GM15510 (cell line): ENCODE measurements at regions not wholly inside any gene's neighbourhood (a gene's known extent, or its start where the extent isn't known, plus 50 kb on each side); places are given as distances from the start of the nearest gene placed in this dataset.

Source experiments
- POLR2A ChIP-seq: IDR thresholded peaks from 3 replicates; pipeline ENCODE4 v1.6.1; 2011; ENCODE audit warnings: borderline replicate concordance; ENCODE audit not compliant: insufficient read length; ENCODE audit errors: extremely low read depth

DNA sequence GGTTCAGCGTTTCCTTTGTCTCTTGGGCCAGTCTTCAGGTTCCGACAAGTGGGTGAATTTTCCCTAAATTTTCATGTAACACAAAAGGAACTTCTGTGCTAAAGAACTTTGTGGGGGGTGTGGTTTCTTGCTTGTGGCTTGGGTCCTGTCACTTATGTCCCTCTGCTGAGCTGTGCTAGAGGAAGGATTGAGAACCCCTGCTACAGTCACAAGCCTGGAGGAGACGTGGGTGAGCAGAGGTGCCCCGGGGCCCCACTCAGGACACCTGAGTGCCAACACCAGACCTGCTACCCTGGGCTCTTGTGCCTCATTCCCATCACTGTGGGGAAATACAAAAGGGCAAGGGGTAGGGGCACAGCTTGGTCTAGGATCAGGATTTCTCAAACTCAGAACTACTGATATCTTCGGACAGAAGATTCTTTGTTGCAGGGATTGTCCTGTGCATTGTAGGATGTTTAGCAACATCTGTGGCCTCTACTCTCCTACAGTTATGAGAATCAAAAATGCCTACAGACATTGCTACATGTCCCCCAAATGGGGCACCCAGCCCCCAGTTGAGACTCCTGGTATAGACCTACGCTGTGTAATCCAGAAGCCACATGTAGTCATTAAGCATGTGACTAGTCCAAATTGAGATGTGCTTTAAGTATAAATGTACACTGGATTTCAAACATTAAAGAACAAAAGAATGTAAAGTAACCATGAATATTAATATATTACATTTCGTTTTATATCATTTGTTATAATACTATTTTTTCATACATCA is 128.7 kb downstream of the LY86 start:
- no peak for TF ChIP-seq POLR2A

DNA sequence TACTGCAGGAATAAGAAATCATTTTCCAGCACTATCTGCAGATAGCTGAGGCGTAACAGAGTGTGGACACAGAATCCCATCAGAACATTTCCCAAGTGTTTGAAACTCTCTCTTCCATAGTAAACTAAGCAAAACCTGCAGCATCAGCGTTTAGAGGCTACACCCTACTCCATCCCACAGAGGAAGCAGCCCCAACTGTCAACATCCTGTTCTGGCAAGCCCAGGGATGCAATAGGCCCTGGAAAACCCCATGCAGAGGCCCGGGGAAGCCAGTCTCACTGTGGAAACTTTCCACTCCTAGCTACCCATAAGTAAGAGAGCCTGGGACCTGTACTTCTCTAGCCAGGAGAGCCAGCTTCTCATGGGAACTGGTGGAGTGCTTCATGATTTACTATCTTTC is 129.4 kb downstream of the LY86 start:
- TF ChIP-seq POLR2A = no peak

DNA sequence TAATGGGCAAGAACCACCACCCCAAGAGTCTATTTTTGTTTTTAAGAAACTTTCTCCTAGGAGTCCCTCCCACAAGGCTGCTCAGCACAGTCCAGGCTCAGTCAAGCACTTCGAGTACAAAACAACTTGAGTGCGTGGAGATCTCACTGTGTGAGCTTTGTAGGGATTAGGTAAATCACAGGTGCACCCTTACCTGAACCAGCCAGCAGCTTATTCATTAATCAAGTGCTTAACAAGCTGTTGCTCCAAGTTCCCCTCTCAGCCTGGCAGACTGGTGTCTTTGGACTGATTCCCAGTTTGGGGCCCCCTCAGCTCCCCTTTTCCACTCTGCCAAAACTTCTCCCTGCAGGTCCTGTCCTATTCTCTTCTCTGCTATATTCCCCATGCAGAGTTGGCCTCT is 133.1 kb downstream of the LY86 start:
- TF ChIP-seq POLR2A = no peak

DNA sequence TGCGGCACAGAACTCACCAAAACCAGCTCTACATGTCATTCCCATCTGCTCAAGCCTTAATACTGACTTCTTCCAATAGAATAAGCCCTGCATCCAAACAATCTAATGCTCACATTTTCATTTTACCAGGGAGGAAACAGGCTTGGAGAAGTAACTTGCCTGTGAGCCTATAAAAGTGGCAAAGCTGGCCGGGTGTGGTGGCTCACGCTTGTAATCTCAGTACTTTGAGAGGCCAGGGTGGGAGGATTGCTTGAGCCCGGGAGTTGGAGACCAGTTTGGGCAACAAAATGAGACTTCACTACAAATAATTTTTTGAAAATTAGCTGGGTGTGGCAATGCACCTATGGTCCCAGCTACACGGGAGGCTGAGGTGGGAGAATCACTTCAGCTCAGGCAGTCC is 133.7 kb downstream of the LY86 start:
- no peak for TF ChIP-seq POLR2A

DNA sequence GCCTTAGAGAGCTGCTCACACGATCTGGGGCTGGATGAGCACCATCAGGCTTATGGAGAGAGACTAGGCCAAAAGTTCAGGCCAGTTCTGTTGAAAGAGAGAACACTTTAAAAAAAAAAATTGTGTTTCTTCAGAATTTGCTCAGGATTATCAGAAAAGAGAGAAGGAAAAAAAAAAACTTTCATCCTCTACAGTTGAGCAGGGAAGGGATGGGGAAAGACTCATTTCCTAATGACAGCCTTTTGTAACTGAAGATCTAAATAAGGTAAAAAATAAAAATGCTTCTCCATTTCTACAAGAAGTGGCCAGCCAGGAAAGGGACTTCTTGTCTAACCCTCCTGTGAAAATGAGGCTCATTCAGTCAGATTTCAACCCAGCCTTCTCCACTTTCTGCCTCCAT is 134.8 kb downstream of the LY86 start:
- TF ChIP-seq POLR2A = no peak

DNA sequence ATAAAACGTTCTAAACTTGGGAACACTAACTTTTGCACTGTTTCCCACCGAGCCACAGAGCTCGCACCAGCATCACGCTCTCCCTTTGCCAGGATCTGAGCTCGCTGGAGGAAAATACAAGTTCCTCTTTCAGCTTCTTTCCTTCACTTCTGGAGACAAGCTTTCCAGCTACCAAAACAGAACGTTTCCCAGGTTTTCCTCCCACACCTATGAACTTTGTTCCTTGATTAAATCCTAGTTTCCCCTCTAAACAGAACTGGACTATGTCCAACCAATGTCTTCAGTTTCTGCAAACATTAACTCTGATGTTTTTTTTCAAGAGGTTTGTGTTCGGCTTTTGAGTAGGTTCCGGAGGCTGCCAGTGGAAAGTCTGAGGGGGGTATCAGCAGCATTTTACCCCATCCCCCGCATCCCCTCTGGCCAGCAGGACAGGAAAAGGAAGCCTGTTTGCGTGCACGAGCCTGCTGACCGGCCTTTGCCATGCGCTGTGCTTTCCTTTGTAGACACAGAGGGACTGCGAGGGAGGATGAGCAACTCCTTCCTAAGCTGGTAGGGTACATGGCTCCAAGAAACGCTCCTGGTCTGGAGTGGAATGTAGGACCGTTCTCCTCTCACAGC is 135.5 kb downstream of the LY86 start:
- TF ChIP-seq POLR2A = no peak

DNA sequence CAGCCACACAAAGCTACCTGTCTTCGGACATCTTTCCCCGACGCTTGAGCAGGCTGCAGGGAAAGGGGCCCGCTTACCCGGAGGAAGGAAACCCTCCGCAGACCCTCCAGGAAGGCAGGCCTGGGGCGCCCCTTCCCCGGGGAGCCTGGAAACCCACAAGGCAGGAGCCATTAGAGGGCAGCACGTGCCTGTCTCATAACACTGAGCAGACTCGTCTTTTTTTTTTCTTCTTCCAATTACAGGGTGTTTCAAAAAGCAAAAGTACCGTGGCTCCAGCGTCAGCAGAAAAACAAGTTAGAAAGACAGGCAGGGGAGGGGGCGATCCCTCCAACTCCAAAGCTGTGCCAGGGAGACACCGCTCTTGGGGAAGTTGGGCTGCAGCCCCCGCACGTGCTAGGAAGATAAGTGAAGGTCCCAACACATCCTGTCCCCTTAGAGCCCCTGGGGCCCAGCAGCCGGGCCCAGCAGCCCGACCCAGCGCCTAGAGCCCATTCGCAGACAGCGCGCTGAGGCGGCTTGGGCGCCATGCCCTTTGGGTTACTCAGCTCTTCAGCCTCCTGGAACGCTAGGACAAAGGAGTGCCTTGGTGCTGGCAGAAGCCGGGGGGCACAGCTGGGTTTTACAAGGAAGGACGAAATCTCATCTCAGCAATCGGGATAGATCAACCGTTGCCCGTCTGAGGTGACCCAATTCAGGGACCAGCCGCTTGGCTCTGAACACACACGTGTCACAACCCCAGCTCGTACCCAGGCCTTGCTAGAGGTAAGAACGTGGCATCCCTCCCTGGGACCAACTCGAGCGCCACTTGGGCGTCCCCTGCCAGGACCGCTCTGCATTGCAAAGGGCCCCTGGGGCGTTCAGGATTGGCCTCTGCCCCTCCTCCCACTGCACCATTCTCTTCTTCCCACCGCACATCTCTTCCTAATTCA is 136.3 kb downstream of the LY86 start:
- no peak for TF ChIP-seq POLR2A

DNA sequence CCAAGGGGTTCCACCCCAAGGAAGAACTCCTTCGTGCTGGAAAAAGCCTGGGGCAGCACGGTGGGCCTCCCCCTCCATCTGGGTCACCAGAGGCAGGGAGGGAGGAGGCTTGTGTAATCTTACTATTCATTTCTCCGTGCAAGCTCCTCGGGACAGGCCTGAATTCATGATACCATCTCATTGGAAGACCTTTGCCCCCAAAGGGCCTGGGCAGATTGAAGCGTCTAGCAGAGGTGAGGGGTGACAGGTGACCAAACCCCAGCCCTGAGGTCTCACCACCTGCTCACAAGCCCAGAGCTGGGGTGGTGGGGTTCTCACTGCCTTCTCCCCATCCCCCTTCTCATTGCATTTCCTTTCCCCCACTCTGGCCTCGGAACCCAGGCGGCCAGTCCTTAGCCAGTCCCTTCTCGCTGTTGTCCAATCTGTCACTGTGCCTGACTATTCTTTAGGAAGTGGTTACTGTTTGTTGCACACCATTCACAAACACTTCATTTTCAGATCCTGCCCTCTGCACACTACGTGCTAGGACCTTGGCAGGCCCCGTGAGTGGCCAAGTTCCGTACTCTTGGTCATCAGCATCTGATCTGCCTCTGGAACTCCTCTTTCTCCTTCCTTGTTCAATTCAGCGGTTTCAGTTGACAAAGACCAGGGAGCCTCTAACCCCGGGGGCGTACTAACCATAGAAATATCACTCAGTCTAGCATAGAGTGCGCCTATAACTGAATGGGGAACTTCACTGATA is 137.1 kb downstream of the LY86 start:
- TF ChIP-seq POLR2A = no peak

DNA sequence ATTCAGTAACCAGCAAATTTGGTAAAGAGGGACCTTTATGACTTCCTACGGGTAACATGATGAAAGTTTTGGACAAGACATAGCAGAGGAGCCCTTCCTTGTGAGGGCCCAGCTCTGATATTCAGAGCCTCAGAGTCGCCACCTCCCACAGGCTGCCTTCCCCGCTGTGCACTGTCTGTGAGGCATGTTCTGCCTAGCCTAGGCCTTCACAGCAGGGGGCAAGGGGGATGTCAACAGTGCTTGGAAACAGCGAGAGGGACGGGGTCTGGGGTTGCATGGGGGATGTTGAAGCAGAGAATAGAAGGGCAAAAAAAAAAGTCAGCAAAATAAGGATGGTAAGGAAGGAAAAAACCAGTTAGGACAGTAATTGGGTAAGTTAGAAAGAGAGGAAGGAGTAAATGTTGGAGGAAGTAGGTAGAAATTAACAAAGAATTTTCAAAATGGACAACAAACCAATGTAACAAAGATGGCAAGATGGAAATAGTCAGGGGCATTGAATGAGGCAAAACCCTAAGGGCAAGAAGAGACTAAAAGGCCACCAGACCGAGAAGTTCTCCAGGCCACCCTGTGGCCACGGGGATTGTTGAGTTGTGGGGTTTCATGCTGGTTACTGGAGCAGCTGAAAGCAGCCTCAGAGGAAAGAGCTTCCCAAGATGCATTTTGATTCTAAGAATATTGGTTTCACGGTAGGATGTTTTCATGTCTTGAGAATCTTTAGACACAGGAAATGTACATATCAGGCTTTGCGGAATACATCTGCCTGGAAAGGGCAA is 139.8 kb downstream of the LY86 start:
- no peak for TF ChIP-seq POLR2A

DNA sequence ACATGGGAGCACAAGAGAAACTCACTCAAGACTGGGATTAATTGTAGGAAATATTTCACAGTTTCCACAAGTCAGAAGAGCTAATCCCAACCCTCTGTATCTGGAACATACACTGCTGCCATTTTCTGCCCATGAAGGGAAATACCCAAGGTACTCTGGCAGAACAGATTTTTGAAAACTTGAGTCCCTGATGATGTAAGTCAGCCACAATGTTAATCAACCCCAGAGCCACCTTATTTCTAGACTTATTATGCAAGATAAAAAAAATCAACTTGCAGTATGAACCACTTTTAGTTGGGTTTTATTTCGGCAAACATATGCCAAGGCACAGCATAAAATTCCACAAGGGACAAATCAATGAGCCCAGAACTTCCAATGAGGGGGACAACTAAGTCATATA is 141.5 kb downstream of the LY86 start:
- TF ChIP-seq POLR2A = no peak

DNA sequence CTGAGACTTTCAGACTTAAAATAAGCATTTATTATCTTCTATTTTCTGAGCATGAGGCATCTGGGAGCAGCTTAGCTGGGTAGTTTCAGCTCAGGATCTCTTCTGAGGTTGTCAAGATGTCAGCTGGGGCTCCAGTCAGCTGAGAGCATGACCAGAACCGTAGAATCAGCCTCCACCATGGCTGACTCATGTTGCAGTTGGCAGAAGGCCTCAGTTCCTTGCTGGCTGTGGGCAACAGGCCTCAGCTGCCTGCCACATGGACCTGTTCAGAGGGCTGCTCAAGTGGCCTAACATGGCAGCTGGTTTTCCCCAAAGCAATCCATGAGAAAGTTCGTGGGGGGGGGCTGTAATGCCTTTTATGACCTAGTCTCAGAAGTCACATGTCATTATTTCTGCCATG is 142.3 kb downstream of the LY86 start:
- TF ChIP-seq POLR2A = no peak

DNA sequence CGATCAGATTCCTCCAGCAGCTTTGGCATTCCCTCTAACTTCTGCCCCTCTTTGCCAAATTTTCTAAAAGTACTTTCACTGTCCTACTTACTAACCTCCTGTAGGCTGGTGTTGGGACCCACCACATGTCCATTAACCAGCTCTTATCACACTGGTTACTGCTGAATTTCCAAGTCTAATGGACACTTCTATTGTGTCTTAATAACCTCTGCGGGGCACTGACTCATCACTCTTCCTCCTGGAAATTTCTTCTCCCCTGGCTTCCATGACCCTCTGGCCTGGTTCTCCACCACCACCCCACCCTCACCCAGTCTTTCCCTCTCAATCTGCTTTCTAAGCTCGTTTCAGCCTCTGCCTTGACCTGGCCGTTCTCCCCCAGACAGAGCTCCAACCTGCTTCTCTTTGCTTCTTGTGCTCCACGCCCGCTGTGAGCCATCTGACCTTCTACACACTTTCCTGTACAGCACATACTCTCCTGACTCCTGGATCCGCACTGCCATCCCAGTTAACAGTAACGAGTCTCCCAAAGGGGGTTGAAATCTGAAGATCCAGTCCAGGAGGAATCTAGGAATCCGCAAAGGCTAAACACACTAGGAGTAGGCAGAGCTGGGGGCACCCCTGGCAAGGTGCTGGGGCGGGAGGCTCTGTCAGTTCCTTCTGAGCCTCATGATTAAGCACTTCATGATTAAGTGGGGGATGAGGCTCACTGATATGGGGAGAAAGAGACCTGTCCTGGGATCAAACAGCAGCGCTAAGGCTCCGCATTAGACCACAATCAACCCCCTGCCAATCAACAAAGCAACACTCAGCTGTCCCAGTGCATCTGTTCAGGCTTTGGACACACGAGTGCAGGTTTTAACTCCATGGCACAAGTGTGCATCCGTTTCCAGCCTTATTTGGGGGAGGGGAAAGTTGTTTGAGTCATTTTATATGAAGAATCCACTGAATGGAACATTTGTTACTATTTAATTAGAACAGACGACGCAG is 146.3 kb downstream of the LY86 start:
- no peak for TF ChIP-seq POLR2A
